Right ventricle myocardium inferior (tissue), 1 donor: ENCODE measurements at regions not wholly inside any gene's neighbourhood (a gene's known extent, or its start where the extent isn't known, plus 50 kb on each side); places are given as distances from the start of the nearest gene placed in this dataset.

Experiments used
- ATAC-seq: fragments of 200-7000 bp; cut with Tn5 transposase; one replicate; pipeline ENCODE4 v1.9.1; 2020; ENCODE audit warnings: mild to moderate bottlenecking, moderate library complexity
- DNase-seq: peaks from one replicate; pipeline ENCODE4 v3.0.0; 2021; ENCODE audit errors: missing footprints
- intact Hi-C: fragments of 100-400 bp; cut with DNase I; formaldehyde crosslinking; loops from one replicate; pipeline ENCODE4 v1.11.0; 2022
- donor health status: DM: no; HTN: yes; CAD: no; lungs with severe emphysema.

GRCh38 chr18:38022234-38022633 is 456.6 kb upstream of the CELF4 start:
- DNase-seq = no peak
- intact Hi-C loops = no loop called here
- no peak for ATAC-seq

DNA sequence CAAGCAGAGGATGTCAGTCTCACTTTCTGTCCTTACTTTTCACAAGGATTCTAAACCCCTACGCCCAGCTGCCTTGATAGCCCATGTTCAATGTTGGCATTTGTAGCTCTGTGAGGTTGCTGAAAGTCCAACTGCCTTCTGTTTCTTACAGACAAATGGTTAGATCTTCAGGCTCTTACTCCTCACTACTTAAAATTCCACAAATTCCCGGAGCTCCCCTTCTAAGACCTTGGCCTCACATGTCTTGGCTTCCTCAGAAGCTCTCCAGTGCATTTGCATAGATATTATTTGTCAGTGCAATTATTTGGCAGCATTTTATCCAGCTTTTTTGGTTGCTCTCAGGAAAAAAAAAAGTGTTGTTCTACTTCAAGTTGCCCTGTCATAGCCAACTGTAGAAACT is 453.7 kb upstream of the CELF4 start:
- DNase-seq (no peak), ATAC-seq (no peak)
- intact Hi-C loops = no loop called here

GRCh38 chr18:38010971-38011857 is 445.6 kb upstream of the CELF4 start:
- no peak for DNase-seq
- no peak for ATAC-seq
- intact Hi-C loops = no loop called here

GRCh38 chr18:38010037-38010436 is 444.4 kb upstream of the CELF4 start:
- ATAC-seq (no peak), DNase-seq (no peak)
- intact Hi-C loops = no loop called here

DNA sequence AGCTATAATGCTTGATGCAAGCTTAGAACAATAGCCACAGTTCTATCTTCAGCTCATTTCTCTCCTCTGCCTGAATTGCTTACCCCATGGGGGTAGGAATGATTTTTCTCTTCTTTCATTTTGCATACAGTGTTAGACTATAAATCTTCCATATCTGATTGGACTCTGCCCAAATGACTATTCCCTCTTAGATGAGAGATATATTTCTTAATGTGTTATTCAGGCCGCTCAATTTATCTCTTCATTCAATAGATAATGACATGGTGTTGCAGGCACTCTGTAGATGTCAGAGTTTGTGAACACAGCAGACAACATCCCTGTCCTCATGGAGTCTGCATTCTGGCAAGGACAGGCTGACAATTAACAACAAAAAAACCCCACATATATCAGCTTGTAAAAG is 443.7 kb upstream of the CELF4 start:
- ATAC-seq (no peak), DNase-seq (no peak)
- intact Hi-C loops = no loop called here

- ATAC-seq (no peak), DNase-seq (no peak)
- intact Hi-C loops = no loop called here
Observed at GRCh38 chr18:38007676-38008330, 442.2 kb upstream of the CELF4 start.

DNA sequence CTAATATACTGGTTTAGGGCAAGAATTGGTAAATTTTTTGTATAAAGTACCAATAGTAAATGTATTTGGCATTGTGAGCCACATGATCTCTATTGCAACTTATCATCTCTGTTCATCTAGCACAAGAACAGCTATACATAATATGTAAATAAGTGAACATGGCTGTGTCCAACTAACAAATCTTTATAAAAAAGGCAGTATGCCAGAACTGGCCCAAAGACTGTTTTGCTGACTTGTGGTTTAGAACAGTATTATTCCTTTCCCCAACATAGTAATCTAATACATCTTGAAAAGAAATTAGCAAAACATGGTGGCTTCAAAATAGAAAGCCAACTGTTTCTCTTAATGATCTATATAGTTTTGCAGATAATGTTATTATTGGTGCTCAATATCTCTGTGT is 441.4 kb upstream of the CELF4 start:
- no peak for DNase-seq
- intact Hi-C loops = no loop called here
- no peak for ATAC-seq

DNA sequence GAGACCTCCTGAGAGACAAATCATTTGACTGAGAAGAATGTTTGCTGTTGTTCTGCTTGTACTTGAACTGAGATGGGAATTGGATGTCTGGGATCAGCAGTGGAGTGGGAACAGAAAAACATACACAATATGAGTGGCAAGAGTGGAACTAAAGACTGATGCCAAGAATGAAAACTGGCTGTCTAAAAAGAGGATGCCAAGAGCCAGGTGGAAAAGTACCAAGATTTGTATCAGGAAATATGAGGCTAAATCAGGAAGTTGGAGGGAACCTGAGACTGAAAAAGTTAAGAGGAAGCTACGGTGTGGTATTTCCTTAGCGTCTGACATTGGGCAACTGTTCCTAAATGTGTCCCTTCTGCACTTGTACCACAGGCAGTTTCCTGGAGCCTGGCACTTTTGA is 440.9 kb upstream of the CELF4 start:
- intact Hi-C loops = no loop called here
- DNase-seq (no peak), ATAC-seq (no peak)

GRCh38 chr18:37997695-37998094 is 432.1 kb upstream of the CELF4 start:
- ATAC-seq (no peak), DNase-seq (no peak)
- intact Hi-C loops = no loop called here

GRCh38 chr18:37987901-37988300 is 422.3 kb upstream of the CELF4 start:
- ATAC-seq (no peak), DNase-seq (no peak)
- intact Hi-C loops = no loop called here

DNA sequence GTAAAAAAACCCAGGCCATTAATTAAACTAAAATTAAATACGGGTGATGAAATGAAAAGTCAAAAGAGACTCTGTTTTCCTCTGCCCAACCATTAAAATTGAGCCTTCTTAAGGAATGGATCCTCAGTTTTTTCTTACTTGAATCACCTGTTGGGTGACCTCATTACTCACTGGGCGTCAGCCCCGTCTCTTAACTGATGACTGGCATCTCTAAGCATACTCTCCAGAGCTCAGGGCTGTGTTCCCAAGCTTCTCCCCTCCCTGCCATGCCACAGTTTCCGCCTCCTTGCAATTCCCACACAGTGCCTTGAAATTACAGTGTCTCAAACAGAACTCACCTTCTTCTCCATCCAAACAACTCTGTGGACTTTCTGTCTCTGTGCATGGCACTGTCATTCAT is 421.1 kb upstream of the CELF4 start:
- intact Hi-C loops = no loop called here
- DNase-seq (no peak), ATAC-seq (no peak)

DNA sequence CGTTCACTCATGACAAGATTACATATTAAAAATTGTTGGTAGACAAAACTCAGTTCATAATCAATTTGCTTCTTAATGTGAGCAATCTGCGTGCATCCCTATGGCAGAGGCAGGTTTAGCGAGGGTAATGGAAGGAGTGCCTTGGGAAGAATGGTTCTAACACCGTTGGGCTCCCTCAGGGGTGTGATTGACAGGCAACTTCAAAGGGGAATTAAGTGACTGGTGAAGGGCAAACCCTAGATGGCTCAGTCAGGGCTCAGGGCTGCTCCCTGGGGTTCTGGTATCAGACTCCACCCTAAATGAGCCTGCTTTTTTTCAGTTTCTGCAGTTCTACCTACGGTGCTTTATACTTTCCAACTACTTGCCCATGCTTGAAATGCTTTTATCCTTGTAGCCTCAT is 419.5 kb upstream of the CELF4 start:
- ATAC-seq (no peak), DNase-seq (no peak)
- intact Hi-C loops = no loop called here

GRCh38 chr18:37980556-37980955 is 415.0 kb upstream of the CELF4 start:
- no peak for DNase-seq
- no peak for ATAC-seq
- intact Hi-C loops = no loop called here

DNA sequence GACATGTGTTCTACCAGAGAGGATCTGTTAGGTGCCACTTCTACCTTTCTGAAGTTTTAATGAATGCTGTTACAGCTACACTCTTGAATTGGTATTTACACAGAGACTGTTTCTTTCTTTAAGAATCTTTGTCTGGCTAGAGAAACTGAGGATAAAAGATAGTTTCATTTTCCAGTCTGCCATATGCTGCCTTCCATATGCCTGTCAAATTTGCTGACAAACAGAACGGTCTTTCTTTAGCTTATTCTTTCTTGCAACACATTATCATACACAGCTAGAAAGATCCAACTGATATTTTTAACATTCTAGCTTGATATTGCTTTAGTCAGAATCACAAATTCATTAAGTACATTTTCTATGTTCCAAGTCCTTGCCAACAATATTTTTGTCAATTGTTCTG is 409.8 kb upstream of the CELF4 start:
- ATAC-seq (no peak), DNase-seq (no peak)
- intact Hi-C loops = no loop called here

GRCh38 chr18:37967261-37967660 is 401.7 kb upstream of the CELF4 start:
- ATAC-seq (no peak), DNase-seq (no peak)
- intact Hi-C loops = no loop called here

GRCh38 chr18:37965572-37965970 is 400.0 kb upstream of the CELF4 start:
- intact Hi-C loops = no loop called here
- no peak for DNase-seq
- no peak for ATAC-seq

DNA sequence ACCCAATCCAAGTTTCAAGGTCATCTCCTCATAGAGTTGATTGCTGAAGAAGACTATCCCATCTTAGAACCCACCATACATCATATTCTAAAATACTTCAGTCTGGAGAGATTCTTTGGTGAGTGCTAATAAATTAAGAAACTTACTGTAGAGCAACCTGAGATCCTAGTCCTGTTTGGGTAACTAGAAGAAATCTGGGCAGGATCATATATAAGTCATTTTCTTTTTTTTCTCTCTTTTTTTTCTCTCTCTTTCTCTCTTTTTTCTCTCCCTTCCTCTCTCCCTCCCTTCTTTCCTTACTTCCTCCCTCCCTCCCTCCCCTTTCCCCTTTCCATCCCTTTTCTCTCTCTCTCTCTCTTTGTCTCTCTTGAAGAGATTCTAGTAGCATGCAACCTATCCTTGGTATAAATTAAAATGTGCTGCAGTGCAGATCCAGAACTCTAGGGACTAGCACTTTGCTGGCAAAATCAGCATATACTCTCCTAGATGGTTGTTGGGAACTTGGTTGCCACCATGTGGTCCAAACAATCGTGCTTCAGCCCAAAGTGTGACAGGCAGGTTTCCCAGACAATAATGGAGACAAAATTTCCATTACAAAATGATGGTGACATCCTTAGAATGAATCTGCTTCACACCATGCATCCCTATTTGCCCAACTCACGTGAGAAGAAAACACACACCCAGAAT is 399.4 kb upstream of the CELF4 start:
- DNase-seq (no peak), ATAC-seq (no peak)
- intact Hi-C loops = no loop called here

- DNase-seq = no peak
- no peak for ATAC-seq
- intact Hi-C loops = no loop called here
Observed at GRCh38 chr18:37963837-37964236, 398.2 kb upstream of the CELF4 start.

DNA sequence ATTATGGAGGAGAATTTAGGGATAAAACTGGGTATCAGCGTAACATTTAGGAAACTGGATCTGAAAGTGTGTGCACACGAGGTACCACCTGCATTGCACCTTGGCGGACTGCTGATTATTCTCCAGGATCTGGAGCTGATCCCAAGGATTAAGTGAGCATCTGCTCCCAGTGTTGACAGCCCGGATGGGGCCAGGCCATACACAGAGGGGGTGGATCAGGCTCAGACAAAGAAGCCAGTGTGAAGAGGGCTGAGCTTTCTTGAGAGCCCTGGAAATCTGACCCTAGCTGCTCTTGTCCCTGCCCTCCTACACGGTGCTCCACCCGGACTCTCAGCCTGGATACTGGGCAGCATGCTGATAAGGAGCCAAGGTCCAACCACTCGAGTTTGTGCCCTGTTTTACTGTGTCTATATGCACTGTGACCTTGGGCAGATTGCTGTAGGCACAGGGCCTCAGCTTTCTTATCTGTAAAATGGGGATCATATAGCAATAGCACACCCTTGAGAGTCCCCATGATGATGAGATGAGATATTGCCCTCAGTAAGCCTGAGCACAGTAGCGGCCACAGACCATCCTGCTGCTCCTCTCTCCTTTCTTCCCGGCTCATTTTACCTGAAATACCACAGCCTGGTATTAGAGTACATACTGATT is 396.8 kb upstream of the CELF4 start:
- DNase-seq (no peak), ATAC-seq (no peak)
- intact Hi-C loops = no loop called here

DNA sequence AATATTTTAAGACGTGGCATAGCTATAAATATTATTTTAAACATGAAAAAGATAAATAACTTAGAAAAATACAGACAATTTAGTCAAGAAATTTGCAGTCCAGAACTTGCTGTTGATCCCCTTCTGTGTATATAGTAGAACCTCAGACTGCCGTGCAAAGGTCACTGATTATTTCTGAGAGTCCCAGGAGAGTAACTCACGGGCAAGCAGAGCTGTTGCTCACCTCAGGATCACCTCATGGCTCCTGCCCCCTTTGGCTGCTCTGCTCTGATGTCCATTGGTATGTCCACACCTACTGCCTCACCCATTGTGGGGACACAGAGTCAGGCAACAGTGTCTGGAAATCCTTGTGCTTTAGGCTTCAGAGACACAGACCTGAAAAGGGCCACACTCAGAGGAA is 392.9 kb upstream of the CELF4 start:
- no peak for DNase-seq
- intact Hi-C loops = no loop called here
- ATAC-seq = no peak
